Brain microvascular endothelial cell (primary cell): ENCODE measurements at regions not wholly inside any gene's neighbourhood (a gene's known extent, or its start where the extent isn't known, plus 50 kb on each side); places are given as distances from the start of the nearest gene placed in this dataset.

Experiments used
- DNase-seq: peaks from one replicate; pipeline ENCODE4 v3.0.0-alpha.2; 2020
- H3K27ac ChIP-seq: fragments of 250-450 bp; sonication (Bioruptor Pico); 2 replicates; pipeline ENCODE4 v1.5.1; 2020; ENCODE audit warnings: mild to moderate bottlenecking, moderate library complexity
- H3K27me3 ChIP-seq: fragments of 250-450 bp; sonication (Bioruptor Pico); replicated peaks from 2 replicates; pipeline ENCODE4 v1.5.1; 2020; ENCODE audit warnings: mild to moderate bottlenecking
- H3K36me3 ChIP-seq: fragments of 250-450 bp; sonication (Bioruptor Pico); replicated peaks from 2 replicates; pipeline ENCODE4 v1.5.1; 2020; ENCODE audit warnings: mild to moderate bottlenecking
- H3K4me3 ChIP-seq: 2 replicates; pipeline ENCODE4 v1.5.1; 2011; ENCODE audit warnings: low read depth, mild to moderate bottlenecking, control low read depth, low read length, moderate library complexity
- CTCF ChIP-seq: IDR thresholded peaks from 2 replicates; pipeline ENCODE4 v1.5.1; 2011; ENCODE audit warnings: low read depth, mild to moderate bottlenecking, moderate library complexity, low read length, control low read depth, inconsistent platforms; ENCODE audit errors: missing control alignments
- in situ Hi-C: cut with HindIII; loops from 2 replicates; pipeline ENCODE4 v1.10.0; 2017; ENCODE audit warnings: low sequenced_read_pairs, low pct_ligation_motif_present

- Histone ChIP-seq H3K36me3 (no peaks in the 10 kb centered on the region), H3K27ac (no peak overlapping the region), H3K27me3 (no peaks in the 10 kb centered on the region), H3K4me3 (no peak overlapping the region)
- in situ Hi-C loops: no loop called here
- no peak for DNase-seq
- no peak for TF ChIP-seq CTCF
These were observed 52.2 kb upstream of the ABCA1 start for GRCh38 chr9:104980039-104980654.

- no peak for DNase-seq
- Histone ChIP-seq H3K4me3 (no peak overlapping the region), H3K27me3 (no peaks in the 10 kb centered on the region), H3K27ac (no peak overlapping the region), H3K36me3 (no peaks in the 10 kb centered on the region)
- in situ Hi-C loops: no loop called here
- no peak for TF ChIP-seq CTCF
These were observed 53.7 kb upstream of the ABCA1 start for GRCh38 chr9:104981543-104982129.

- Histone ChIP-seq H3K4me3 (no peak overlapping the region), H3K36me3 (no peaks in the 10 kb centered on the region), H3K27me3 (no peaks in the 10 kb centered on the region), H3K27ac (no peak overlapping the region)
- DNase-seq: no peak
- TF ChIP-seq CTCF: no peak
- in situ Hi-C loops: no loop called here
These were observed 54.6 kb upstream of the ABCA1 start for GRCh38 chr9:104982543-104982942.

GRCh38 chr9:104983491-104983890 lies 55.5 kb upstream of the ABCA1 start:
- in situ Hi-C loops: no loop called here
- no peaks in the 10 kb centered on the region for H3K27me3 ChIP-seq
- no peak for DNase-seq
- no peaks in the 10 kb centered on the region for H3K36me3 ChIP-seq
- no peak overlapping the region for H3K27ac ChIP-seq
- no peak for TF ChIP-seq CTCF
- no peak overlapping the region for H3K4me3 ChIP-seq

- H3K36me3 ChIP-seq: no peaks in the 10 kb centered on the region
- in situ Hi-C loops: no loop called here
- no peaks in the 10 kb centered on the region for H3K27me3 ChIP-seq
- H3K27ac ChIP-seq: no peak overlapping the region
- H3K4me3 ChIP-seq: no peak overlapping the region
- no peak for DNase-seq
- TF ChIP-seq CTCF: no peak
These were observed 56.2 kb upstream of the ABCA1 start for GRCh38 chr9:104984121-104984520.

- no peaks in the 10 kb centered on the region for H3K36me3 ChIP-seq
- H3K27ac ChIP-seq: no peak overlapping the region
- DNase-seq: no peak
- in situ Hi-C loops: no loop called here
- no peaks in the 10 kb centered on the region for H3K27me3 ChIP-seq
- TF ChIP-seq CTCF: no peak
- no peak overlapping the region for H3K4me3 ChIP-seq
These were observed 56.6 kb upstream of the ABCA1 start for GRCh38 chr9:104984542-104984941.
